Activated CD4-positive, alpha-beta T cell treated with anti-CD3 and anti-CD28 coated beads, Interleukin-2, amount 50 U/mL, for 16 hours (primary cell): ENCODE measurements at regions not wholly inside any gene's neighbourhood (a gene's known extent, or its start where the extent isn't known, plus 50 kb on each side); places are given as distances from the start of the nearest gene placed in this dataset.
"Not testable (repeated sequence)": the region's sequence is repeated elsewhere in the genome, so short reads cannot be mapped to it uniquely, and the experiment has no call there.

Source experiments
- DNase-seq: peaks from one replicate; pipeline ENCODE4 v3.0.0-alpha.2; 2020

DNA sequence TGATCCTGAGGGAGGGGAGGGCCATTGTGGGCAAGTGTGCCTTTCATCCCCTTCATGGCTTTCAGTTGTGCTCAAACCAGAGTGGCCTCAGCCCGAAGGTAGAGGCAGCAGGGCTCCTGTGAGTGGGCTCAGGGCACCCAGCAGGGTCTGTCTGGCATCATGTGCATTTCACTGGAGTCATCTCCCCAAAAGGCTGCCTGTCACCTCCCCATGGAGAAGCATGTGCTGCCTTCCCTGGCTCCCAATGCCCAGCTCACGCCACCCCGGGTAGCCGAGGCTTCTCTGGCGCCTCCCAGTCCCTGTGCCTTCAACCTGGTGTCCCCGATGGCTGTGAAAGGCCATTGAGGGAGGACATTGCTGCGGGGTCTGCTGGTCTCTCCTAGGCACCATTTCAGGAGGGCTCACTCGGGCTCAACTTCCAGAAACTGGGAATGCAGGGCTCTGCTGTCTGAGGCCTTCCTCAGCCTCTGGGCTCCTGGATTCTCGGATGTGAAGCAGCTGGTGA, 213.9 kb downstream of the BANP start:
- DNase-seq: not testable (repeated sequence)

- not testable (repeated sequence) for DNase-seq
These were observed 214.4 kb downstream of the BANP start for GRCh38 chr16:88165683-88166082.

- not testable (repeated sequence) for DNase-seq
These were observed 215.1 kb downstream of the BANP start for GRCh38 chr16:88166209-88166773.

DNA sequence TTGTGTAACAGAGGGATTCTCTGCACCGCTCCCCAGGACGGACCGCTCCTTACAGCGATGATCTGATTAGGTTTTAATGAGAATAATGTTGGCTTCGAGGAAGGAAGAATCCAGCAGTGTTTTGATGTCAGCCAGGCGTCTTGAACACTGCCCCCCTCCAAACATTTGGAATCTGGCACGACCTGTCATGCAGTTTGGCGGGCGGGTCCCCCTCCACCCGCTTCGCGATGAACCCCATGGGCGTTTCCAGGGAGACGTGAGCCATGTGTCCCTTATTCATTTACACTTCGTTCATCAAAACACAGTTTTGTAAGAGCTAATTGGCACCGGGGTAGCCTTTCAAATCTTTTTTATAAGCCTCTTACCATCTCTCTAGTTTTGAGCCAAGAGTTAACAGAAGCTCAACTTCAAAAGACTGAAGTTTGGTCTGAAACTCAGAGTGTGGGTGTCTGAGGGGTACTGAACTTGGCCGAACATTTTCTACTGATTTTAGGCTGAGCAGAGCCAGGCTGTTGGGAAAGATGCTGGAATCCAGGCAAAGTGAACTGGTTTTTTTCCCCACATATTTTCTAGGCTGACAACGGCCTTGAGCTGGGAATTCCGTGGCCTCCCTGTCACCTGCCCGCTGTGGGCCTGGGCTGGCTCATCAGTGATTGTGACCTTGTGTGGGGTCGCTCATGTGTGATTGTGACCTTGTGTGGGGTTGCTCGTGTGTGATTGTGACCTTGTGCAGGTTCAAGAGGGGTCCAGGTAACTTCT, 214.8 kb upstream of the ZNF469 start:
- not testable (repeated sequence) for DNase-seq

- not testable (repeated sequence) for DNase-seq
These were observed 214.2 kb upstream of the ZNF469 start for GRCh38 chr16:88168557-88168949.

GRCh38 chr16:88169136-88169830, 213.5 kb upstream of the ZNF469 start:
- not testable (repeated sequence) for DNase-seq

- DNase-seq: not testable (repeated sequence)
These were observed 213.0 kb upstream of the ZNF469 start for GRCh38 chr16:88169831-88170165.

- DNase-seq: no peak
These were observed 212.2 kb upstream of the ZNF469 start for GRCh38 chr16:88170528-88170991.

GRCh38 chr16:88171126-88171525, 211.6 kb upstream of the ZNF469 start:
- not testable (repeated sequence) for DNase-seq

GRCh38 chr16:88176184-88176583, 206.6 kb upstream of the ZNF469 start:
- not testable (repeated sequence) for DNase-seq

- not testable (repeated sequence) for DNase-seq
These were observed 206.1 kb upstream of the ZNF469 start for GRCh38 chr16:88176591-88177180.

DNA sequence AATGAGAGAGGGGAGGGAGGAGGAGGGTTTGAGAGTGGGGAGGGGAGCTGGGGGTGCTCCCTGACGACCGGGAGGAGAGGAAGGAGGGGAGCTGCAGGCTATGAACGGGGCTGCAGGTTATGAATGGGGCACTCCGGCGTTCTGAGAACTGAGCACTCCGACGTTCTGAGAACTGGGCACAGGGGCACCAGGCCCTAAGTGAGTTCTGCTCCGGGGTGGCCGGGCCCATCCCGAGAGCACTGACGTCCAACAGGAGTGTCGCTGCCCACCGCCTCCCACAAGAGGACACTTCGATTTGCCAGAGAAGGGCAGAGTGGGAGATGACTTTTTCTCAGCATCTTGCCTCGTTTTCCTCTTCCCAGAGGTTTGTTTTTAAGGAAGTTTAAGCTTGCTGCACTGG, 204.5 kb upstream of the ZNF469 start:
- DNase-seq: not testable (repeated sequence)

GRCh38 chr16:88178896-88179295, 203.9 kb upstream of the ZNF469 start:
- not testable (repeated sequence) for DNase-seq

DNA sequence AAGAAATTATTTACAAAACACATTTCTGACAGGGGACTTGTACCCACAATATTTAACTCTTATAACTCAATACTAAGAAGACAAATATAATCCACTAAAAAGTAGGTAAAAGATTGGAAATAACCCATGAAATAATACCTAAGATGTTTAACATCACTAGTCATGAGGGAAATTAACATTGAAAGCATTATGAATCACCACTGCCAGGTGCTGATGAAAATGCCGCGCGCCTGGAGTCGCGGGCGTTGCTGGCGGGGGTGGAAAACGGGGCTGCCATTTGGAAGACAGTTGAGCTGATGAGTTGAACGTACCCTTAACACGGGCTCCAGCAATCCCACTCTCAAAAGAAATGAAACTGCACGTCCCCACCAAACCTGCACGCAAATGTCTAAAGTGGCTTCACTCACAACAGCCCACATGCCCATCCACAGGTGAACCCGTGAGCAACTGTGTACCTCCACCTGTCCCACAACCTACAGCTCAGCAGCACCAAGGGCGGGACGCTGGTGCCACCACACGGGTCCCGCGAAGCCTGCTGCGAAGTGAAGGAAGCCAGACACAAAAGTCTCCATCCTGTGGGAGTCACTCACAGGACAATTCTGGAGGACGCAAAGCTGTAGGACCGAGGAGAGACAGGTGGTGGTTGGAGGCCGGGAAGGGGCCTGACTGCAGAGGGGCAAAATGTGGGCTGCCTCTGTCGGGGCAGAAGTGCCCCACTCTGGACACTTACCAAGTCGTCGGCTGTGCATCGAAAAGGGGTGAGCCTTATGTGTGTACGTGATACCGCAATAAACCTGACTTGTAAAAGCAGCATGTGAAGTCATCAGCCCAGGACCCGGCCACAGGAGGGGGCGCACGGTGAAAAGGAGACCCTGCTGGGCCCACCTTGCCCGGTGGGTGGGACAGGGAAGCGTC, 199.5 kb upstream of the ZNF469 start:
- not testable (repeated sequence) for DNase-seq

GRCh38 chr16:88184053-88184452, 198.7 kb upstream of the ZNF469 start:
- not testable (repeated sequence) for DNase-seq

DNA sequence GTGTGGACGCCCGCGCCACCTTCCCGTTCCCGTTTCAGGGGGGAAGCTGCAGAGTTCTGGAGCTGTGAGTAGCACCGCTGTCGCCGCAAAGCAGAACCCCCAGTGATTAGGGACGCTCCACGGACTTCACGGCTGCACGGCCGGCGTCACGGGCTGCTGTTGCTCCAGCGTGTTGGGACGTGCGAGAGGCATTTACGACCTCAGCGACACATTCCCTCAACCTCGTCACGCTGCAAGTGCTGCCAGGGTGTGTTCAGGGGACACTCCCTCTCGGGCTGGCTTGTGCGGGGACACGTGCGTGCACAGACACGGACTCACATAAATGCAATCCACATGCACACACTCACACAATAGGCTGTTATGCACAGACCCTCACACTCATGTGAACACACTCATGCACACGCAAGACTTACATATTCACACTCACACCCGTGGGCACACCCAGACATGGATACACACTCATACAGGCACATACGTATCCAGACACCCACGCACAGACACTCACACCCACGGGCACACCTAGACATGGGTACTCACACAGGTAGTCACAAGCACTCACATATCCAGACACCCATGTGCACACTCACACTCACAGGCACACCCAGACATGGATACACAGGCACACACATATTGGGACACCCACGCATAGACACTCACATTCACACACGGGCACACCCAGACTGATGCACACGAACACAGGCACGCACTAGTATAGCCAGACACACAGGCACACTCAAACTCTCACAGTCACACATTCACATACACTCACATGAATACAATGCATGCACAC, 198.0 kb upstream of the ZNF469 start:
- DNase-seq: not testable (repeated sequence)

GRCh38 chr16:88185406-88185805, 197.4 kb upstream of the ZNF469 start:
- not testable (repeated sequence) for DNase-seq

GRCh38 chr16:88185976-88186888, 196.5 kb upstream of the ZNF469 start:
- DNase-seq: not testable (repeated sequence)

DNA sequence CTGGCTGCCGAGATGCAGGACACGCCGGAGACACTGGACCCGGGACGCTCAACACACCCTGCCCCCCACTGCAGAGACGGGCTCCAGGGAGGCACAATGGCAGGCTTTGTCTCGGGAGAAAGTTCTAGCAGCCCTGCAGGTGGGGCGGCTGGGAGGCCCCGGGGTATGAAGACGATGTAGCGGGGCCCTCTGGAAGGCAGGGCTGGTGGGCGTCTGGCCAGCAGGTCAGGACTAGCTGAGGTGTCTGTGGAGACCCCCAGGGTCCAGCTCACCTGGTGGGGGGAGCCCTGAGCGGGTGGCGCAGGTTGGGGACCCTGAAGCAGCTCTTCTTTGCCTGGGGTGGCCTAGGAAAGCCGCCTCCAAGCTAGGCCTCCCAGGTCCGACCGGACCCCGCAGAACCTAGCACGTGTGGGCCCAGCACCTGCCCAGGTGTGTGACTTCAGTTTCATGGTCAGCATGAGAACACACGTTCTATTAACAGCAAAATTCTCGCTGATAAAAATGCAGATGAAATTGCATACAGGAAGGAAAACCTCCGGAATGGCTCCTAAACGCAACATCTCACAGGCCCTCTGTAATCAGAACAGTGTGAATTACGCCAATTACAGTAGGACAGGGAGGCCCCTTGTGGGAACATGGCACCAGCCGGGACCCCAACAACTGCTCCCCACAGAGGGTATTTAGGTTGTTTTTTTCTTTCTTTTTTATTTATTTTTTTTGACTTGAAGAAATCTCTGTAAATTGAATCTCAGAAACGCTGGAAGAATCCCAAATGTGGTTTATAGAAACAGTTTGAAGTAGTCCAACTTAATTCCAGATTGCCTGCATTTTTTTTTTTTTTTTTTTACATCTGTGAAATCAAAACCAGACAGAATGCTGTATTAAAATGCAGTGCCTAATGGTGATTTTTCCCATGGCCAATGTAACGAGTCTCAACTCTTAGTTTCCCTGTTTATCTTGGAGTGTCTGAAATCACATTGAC, 195.6 kb upstream of the ZNF469 start:
- not testable (repeated sequence) for DNase-seq
